Glomerular visceral epithelial cell (primary cell): ENCODE measurements at regions not wholly inside any gene's neighbourhood (a gene's known extent, or its start where the extent isn't known, plus 50 kb on each side); places are given as distances from the start of the nearest gene placed in this dataset.

Experiments
- DNase-seq: peaks from one replicate; pipeline ENCODE4 v3.0.0-alpha.2; 2016; ENCODE audit errors: extremely low spot score

DNA sequence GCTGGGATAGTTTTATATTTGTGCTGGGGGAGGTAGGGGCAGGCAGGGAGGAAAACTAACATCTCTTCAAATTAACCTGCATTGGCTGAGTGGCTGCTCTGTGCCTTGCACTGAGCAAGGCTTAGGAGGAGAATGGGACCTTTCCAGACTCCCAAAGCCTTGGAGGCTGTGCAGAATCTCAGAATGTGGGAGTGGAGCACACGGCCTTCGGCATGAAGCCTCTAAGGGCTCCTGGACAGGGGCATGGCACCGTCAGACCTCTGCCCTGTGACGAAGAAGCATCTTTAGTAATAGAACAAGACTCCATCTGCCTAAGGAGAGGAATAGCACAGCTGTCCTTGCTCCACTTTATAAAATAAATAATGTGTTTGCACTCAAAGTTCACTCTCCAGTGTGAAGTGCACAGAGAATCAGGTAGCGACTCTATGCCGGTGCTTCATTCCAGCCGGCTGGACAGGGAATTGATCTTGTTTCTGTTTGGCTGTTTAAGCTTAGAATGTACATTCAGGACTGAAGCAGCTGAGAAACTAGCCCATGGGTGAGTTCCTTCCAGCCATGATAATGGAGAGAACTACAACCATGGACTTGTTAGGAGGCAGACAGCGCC lies 228.5 kb upstream of the ADAMTS9 start:
- no peak for DNase-seq

DNA sequence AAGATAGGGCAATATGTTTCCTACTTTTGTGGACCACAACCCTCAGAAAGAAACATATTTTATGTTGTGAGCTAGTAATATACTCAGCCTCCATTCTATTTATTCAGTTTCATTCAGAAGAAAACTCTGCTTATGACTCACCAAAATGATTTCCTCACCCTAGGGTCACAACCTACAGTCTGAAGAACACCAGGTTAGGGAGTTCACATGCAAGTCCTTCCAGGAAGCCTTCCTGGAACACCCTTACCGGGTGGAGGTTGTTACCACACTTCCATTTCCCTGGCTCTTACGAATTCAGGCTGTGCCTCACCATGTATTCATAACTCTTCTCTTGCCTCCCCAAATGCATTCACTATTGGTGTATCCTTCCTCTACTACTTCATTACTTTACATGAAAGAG lies 228.0 kb upstream of the ADAMTS9 start:
- no peak for DNase-seq

DNA sequence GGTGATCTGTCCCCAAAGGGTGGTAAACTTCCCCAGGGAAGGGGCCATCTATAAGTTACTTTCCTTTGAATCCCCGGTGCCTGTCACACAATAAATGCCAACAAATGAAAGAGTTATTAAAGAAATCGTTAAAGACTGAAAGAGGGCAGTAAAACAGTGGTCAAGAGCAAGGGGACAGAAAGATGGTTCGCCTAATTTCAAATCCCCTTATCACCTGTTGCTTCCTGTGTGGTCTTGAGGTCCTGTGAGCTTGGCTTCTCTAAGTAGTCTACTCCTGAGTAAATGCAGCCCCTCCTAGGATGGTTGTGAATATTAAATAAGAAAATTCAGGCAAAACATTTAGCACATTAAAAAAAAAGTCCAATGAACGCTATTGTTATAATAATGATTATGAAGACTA lies 225.7 kb upstream of the ADAMTS9 start:
- DNase-seq = no peak

DNA sequence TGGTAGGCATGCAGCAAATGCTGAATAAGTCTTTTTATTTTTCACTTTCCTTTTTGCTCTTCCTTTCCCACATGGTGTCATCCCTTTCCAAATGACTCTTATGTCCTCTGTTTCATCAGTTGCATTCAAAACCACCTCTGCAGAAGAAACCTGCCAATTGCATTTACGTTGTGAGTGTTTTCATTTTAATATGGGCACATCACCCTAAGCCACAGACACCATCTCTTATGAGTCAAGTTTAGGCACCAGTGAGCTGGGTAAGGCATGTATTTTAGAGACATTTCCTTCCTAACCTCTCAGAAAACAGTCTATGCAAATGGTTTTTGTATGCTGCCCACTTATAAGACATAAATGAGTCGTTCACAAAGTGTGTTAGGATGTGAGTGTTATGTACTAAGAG lies 223.3 kb upstream of the ADAMTS9 start:
- DNase-seq = peak; percentile 24

DNA sequence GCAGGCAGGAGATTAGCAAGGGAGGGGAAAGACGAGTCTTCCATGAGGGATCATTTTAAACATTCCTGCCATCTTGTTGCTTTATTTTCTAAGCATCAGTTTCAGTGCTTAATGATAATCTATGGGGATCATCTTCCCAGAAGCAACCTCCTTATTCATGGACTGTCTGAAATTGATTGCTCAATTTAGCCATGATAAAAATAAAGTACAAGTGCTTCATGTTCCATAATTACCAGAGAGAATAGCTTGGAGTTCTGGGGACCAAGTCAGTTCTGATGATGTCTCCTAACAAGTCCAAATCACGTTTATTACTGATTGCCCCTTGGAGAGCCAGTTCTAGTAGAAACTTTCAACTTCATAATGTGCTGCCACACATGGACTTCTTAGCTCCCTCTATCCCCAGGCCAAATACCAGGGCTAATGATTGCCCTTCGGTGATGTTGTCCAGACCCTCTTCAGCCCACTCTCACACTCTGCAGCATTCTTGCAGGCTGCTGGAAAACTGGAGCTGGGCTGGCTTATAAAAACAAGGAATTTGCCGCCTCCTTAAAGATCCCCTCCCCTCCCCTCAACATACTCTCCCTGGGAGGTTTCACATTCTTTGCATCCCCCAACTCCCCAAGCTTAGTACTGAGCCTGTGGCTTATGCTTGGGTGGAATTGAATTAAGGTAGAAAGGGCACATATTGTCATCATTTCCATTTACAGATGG lies 222.1 kb upstream of the ADAMTS9 start:
- no peak for DNase-seq

DNA sequence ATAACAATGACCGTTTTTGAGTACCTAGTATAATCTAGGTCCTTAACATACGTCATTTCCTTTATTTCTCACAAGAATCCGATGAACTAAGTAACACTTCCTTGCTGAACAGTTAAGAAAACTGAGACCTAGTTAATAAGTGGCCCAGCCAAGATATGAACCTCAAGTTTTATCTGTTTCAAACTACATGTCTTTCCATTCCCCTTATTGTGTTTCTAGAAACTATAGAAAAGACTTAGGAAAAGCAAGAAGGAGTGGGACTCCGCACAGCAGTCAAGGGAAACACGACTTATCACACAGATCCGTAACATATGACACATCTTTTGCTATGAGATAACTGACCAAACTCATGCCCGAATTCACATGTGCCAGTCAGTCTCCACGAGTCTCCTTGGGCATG lies 221.2 kb upstream of the ADAMTS9 start:
- no peak for DNase-seq

DNA sequence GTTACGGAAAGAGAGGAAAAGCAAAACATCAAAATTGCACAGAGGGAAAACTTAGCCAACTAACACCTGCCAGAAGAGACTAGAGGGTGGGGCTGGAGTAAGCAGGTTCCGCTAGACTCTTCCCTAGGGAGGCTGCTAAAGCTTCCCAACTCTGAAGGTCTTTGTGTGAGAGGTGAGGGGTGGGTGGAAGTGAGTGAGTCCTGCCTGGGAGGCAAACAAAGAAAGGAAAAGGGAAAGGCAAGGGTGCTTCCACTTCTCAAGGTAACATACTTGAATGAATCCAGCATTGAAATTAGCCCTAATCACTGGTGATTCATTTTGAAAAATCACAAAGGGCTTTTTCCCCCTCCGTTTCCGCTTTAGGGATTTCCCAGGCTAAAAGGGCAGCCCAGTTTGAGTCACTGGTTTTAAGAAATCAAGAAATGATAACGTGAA lies 220.5 kb upstream of the ADAMTS9 start:
- DNase-seq = peak; percentile 38

DNA sequence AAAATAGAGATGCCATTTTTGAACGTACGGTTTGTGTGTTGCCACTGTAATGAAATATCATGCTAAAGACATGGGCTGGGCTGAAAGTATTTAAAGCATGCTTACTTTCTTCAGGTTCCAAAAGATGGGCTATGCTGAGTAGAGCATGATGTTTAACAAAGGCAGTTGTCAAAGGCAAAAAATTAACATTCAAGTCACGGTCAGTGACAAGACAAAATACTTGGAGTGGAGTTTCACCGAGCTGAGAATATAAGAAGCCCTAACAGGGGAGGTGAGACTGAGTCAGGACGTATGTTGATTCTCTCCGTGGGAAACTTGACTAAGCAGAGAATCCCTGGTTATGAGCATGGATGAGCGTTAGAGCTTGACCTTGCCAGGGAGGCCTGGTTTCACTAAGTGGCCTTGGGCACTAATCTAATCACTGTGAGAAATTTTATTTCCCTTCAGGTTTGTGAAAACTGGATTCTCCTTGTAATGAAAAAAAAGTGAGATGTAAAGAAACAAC lies 218.2 kb upstream of the ADAMTS9 start:
- no peak for DNase-seq

DNA sequence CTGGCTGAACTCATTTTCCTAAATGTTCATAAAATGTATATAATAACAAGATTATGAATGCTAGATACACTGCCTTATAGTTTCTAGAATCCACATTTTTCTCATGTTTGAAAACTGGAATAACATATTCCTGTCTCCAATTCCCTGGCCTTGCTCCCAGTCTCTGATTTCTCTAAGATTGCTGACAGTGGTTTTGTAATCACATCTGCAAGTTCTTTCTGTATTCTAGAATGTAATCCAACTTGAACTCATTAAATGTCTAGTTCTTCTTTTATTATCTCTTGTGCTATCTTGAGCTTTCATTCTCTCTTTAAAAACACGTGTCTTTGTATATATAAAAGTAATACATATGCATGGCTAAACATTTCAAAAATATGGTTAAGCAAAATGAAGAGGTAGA lies 215.2 kb upstream of the ADAMTS9 start:
- no peak for DNase-seq

DNA sequence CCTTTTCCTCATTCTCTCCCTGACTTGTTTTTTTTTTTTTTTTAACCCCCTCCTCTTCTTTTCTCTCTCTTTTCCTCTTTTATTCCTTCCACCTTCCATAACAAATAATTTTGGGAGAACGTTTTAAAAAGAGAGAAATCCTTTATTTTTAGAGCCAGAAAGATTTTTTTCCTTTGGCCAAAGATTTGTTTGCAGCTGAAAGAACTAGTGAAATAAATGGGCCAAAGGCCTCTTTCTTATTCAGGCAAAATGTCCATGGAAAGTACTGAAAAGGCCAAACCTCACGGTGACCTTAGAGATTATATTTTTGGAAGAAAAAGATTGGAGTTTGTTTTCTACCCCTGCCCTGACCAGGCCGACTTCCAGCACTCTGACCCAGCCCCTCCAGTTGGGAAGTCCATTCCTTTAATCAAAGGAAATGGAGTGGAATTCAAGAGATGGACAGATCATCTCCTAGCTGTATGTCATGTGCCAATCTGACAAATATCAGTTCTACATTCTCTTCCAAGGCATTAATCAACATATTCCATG lies 214.3 kb upstream of the ADAMTS9 start:
- DNase-seq = no peak

DNA sequence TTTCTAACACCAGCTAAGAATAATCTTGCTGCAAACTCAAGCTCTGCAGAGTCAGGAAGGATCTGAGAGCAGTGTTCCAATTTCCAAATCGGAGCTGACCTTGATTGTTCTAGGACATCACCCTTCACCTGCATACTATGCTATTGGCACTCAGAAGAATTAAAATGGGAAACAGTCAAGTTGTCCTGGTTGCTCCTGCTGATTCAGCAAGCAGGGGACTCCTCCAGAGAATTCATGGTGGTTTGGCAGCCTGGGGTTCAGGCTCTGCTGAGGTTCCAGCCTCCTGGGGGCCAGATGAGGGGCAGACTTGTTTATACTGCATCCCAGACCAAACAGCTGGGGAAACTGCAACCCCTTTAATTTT lies 213.7 kb upstream of the ADAMTS9 start:
- DNase-seq = no peak

DNA sequence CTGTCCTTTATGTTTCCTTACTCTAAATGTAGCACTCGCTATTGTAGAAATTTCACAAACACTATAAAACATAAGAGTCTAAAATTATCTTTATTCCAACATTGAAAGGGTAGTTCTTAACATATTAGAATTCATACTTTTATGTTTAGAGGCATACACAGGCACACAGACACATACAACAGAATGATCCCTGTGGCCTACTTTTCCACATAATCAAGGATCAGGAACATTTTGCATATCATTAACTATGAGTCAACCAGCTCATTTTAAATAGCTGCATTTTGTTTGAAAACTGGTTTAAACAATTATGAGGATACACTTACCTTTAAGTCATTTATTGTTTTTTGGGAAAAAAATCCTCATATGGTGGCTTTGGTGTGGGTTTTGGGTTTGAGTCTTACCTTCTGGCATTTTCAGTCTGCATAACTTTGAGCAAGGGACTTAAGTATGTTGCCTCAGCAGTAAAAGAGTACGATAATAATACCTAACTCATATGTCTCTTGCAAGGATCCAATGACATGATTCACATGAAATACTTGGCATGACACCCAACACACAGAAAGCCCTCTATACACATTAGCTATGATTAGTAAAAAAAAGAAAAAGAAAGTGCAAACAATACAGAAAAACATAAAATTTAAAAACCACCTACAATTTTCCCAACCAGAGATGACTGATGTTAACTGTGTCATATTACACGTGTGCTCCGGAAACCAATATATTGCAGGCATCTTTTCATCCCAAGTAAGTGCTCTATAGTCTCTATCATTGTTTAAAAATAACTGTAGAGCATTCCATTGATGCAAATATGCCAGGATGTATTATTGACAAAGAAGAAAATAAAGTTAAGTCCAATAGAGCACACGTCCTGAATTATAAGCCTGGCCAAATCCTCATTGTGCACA lies 213.1 kb upstream of the ADAMTS9 start:
- no peak for DNase-seq

DNA sequence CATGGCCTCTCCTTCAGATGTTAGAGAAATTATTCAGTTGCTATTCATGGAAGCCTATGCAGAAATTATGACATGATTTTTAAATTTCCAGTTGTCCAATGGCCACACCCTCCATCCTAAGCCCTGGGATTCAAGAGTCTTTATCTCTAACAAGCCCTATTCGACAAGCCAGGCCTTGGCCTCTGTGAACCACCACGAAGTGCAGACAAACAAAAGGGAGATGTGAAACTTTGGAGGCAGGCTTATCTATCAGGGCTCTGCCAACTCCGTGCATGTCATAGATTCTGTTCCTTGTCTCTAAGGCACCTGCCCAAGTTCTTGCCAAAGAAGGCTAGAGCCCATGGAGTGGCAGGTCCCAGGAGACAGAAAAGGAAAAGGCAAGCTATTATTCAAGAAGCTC lies 212.4 kb upstream of the ADAMTS9 start:
- no peak for DNase-seq

DNA sequence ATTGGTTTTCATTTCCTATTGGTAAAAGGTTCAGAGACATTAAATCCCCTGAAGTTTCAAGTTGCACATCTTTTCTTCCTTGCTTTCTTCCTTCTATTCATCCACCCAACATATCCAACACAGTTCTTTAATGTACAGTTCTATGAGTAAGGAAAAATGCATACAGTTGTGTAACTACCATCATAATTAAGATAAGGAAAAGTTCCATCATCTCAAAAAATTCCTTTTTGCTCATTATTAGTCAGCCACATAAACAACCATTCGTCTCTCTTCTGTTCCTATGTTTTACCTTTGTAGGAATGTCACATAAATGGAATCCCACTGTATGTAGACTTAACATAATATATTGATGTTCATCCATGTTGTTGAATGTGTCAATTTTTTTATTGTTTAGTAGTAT lies 211.1 kb upstream of the ADAMTS9 start:
- no peak for DNase-seq

DNA sequence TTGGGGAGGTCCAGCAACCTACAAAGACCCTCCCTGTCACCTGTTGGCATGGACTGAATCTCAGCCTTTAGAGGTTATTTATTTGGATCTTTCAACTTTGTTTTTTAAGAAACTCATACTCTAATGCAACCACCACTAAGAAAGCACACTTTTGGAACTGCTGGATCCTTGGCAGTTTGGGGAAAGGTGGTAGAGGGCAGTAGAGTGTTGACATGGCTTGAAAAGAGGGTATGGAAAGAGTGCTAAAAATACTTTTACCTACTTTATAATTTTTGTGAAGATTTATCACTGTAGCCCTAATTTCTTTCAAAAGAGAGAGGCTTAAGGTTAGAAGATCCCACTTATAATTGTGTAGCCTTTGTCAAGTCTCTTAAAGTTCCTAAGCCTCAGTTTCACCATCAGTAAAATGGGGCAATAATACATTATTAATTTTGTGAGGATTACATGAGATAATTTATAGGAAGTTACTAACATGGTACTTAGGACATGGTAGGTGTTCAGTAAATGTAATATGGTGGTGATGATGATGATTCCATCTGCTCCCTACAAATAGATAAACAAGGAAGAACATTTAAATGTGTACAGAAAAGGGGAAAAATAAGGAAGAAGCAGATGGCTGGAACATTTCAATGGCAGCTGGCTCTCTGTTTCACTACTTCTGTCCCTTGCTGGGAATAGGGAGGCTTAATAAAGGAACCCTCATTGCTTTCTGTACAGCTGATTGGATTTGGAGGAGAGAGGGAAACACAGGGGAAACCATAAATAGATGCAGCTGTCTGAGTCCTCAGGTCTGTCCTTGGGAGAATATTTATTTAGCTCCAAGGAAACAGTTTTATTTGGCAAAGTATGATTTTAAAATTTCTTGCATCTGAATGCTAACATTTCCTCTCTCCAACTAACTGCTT lies 208.4 kb upstream of the ADAMTS9 start:
- DNase-seq = no peak

DNA sequence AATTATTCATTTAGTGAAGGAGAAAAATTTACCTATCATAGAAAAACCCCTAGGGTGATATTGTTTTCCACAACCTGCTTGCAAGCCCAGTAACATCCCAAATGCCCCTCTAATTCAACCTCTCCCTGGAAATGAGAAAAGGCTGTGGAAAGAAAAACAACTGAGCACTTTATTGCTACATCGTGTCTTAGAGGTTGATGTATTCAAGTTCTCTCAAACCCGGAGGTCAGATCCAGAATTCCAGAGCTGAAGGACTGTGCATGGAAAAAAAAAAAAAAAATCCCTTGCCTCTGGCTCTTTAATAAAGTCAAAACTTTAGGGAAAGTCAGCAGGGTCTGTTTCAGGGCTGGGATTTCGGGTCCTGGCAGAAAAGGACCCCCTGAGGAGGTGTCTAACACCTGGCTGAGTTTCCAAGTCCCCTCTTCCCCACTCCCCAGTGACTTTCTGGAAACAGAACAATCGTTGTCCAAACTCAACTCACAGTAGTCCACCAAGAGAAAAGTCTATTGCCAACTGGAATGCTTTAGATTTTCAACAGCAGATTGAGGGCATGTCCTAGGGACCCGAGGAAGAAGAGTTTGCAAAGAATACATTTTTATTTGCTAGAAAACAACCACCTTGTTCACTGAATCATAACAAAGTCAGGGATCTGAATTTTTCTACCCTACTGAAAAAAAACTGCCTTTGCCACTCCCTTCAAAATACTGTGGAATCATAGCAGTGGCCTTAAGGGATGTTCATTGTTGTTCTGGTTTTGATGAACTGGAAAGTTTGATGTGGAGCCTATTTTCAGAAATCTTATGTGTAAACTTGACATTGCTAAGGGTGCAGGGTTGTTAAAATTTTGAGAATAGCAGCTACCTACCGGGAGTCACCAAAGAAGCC lies 207.5 kb upstream of the ADAMTS9 start:
- no peak for DNase-seq

DNA sequence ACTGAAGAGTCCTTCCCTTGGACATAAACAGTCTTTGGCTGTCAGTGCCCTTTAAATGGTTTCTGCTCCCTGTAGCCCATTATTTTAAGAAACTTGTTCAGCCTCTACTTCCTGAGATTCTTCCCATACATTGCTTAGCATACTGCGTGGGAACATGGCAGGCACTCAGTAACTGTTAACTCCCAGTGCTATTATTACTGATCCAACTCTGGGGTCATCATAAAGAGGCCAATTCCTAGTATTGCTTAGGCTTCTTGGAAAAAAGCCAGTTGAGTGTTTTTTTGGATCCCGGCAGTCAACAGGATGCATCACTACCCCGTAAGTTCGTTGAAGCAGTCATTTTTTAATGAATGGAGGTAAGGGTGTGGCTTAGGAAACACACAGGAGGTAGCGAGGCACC lies 206.2 kb upstream of the ADAMTS9 start:
- no peak for DNase-seq

DNA sequence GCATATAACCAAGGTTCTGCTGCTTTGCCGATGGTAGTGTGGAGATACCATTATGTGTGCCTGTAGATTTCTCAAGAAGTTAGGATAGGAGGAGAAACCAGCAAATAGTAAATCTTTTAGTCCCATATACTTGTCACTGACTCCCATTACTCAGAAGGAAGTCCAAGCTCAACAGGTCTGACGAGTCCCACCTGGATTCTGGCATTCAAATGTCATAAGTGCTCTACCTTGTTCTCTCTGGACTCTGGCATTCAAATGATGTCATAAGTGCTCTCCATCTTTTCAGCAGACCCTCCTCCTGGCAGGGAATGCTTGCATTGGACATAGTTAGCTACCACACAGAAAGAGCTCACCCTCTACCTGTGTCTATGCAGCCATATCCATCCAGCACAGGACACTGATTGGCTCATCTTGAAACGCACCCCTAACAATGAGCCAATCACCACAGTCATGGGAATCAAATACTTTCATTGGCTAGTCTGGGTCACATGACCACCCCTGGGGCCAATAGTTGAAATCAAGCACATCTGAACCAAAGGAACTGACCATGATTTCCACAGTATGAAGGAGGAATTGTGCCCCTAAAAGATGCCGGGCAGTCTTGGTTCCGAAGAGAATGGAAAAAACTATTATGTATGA lies 205.0 kb upstream of the ADAMTS9 start:
- DNase-seq = no peak

DNA sequence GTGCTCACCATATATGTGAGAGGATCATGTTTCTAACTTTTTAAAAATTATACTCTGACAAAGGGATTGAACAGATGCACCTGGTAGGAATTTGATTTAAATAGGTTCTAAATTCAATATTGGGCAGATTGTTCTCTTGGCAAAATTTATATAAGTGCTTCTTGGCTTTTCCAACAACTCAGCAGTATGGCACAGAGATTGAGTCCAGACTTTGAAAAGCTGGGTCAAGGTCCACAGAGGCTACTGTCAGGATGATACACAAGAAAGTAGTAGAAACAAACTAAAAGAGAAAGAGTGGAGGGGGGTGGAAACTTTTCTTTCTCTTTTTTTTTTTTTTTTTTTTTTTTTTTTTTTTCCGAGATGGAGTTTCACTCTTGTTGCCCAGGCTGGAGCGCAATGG lies 203.2 kb upstream of the ADAMTS9 start:
- DNase-seq = no peak

DNA sequence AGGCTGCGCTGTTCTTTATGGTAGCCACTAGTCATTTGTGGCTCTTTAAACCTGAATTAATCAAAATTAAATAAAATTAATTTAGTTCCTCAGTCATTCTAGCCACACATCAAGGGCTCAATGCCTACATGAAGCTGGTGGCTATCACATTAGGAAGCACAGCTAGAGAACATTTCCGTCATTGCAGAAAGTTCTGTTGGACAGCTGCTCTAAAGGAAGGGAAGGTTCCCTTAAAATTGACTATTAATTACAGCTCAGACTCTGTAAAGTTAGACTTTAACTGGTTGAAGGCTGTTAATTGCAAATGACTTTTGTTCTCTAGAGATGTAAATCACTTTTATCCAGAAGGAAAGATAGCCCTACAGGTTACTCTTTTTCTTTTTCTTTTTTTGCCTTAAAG lies 202.7 kb upstream of the ADAMTS9 start:
- no peak for DNase-seq
